Neural cell (in vitro differentiated cells): ENCODE measurements at regions not wholly inside any gene's neighbourhood (a gene's known extent, or its start where the extent isn't known, plus 50 kb on each side); places are given as distances from the start of the nearest gene placed in this dataset.

ENCODE experiments used
- H2AFZ ChIP-seq: fragments of 200-600, 300-800 bp; sonication (generic), shearing (Covaris generic); 2 replicates; pipeline ENCODE4 v1.6.0; 2014; ENCODE audit warnings: low read depth, mild to moderate bottlenecking, antibody characterized with exemption, low read length, moderate library complexity
- H3F3A ChIP-seq: fragments of 200-600 bp; shearing (Covaris generic); 2 replicates; pipeline ENCODE4 v1.6.1; 2016; ENCODE audit warnings: mild to moderate bottlenecking, moderate library complexity, mixed read lengths, antibody characterized with exemption, low read length; ENCODE audit not compliant: insufficient read depth, poor library complexity, severe bottlenecking
- H3K27ac ChIP-seq: fragments of 200-600, 300-800 bp; sonication (generic), shearing (Covaris generic); 2 replicates; pipeline ENCODE4 v1.5.1; 2014; ENCODE audit warnings: mild to moderate bottlenecking, low read length, moderate library complexity
- H3K27me3 ChIP-seq: fragments of 300-800, 200-600 bp; sonication (generic), shearing (Covaris generic); 2 replicates; pipeline ENCODE4 v1.6.0; 2014; ENCODE audit warnings: mild to moderate bottlenecking, low read depth, low read length, moderate library complexity; ENCODE audit not compliant: insufficient read depth
- H3K36me3 ChIP-seq: fragments of 300-800, 200-600 bp; sonication (generic), shearing (Covaris generic); 2 replicates; pipeline ENCODE4 v1.5.1; 2014; ENCODE audit warnings: mild to moderate bottlenecking, antibody characterized with exemption, low read length, moderate library complexity; ENCODE audit not compliant: insufficient read depth
- H3K4me2 ChIP-seq: fragments of 300-800, 200-600 bp; sonication (generic), shearing (Covaris generic); 2 replicates; pipeline ENCODE4 v1.6.0; 2014; ENCODE audit warnings: mild to moderate bottlenecking, low read length
- H3K4me3 ChIP-seq: fragments of 300-800, 200-600 bp; sonication (generic), shearing (Covaris generic); 2 replicates; pipeline ENCODE4 v1.5.1; 2014; ENCODE audit warnings: mild to moderate bottlenecking, low read length, moderate library complexity
- H3K79me2 ChIP-seq: fragments of 200-600 bp; shearing (Covaris generic); replicated peaks from 2 replicates; pipeline ENCODE4 v1.6.0; 2014; ENCODE audit warnings: mild to moderate bottlenecking, low read length, moderate library complexity; ENCODE audit not compliant: insufficient read depth
- H3K9ac ChIP-seq: fragments of 300-800, 200-600 bp; sonication (generic), shearing (Covaris generic); 2 replicates; pipeline ENCODE4 v1.6.1; 2016; ENCODE audit warnings: mild to moderate bottlenecking, low read length, mixed read lengths
- H3K9me2 ChIP-seq: fragments of 200-600 bp; shearing (Covaris generic); 2 replicates; pipeline ENCODE4 v1.6.1; 2016; ENCODE audit warnings: mild to moderate bottlenecking, low read length, mixed read lengths; ENCODE audit not compliant: insufficient read depth
- H3K9me3 ChIP-seq: fragments of 200-600, 300-800 bp; sonication (generic), shearing (Covaris generic); 2 replicates; pipeline ENCODE4 v1.6.1; 2016; ENCODE audit warnings: mild to moderate bottlenecking, mixed run types, low read length, moderate library complexity, mixed read lengths
- H4K20me1 ChIP-seq: fragments of 200-600 bp; shearing (Covaris generic); 2 replicates; pipeline ENCODE4 v1.6.1; 2016; ENCODE audit warnings: mild to moderate bottlenecking, mixed run types; ENCODE audit not compliant: insufficient read depth
- CTCF ChIP-seq: fragments of 450-650 bp; IDR thresholded peaks from 2 replicates; pipeline ENCODE4 v1.5.1; 2014; ENCODE audit warnings: antibody characterized with exemption, mild to moderate bottlenecking, moderate library complexity; ENCODE audit not compliant: poor library complexity, severe bottlenecking
- EP300 ChIP-seq: fragments of 450-650 bp; conservative IDR thresholded peaks from 2 replicates; pipeline ENCODE4 v1.6.1; 2014; ENCODE audit warnings: antibody characterized with exemption, mild to moderate bottlenecking, moderate library complexity; ENCODE audit not compliant: poor library complexity, severe bottlenecking
- EZH2 ChIP-seq: fragments of 200-600, 300-800 bp; shearing (Covaris generic), sonication (generic); IDR thresholded peaks from 2 replicates; pipeline ENCODE4 v1.6.1; 2014; ENCODE audit warnings: antibody characterized with exemption, low read length, borderline replicate concordance, mild to moderate bottlenecking; ENCODE audit not compliant: insufficient read depth, poor library complexity, severe bottlenecking
- MXI1 ChIP-seq: fragments of 450-650 bp; conservative IDR thresholded peaks from 2 replicates; pipeline ENCODE4 v1.6.1; 2014; ENCODE audit warnings: antibody characterized with exemption, mild to moderate bottlenecking; ENCODE audit not compliant: poor library complexity, severe bottlenecking
- POLR2AphosphoS5 ChIP-seq: IDR thresholded peaks from 2 replicates; pipeline ENCODE4 v1.6.1; 2012
- RAD21 ChIP-seq: fragments of 450-650 bp; conservative IDR thresholded peaks from 2 replicates; pipeline ENCODE4 v1.6.1; 2014; ENCODE audit warnings: antibody characterized with exemption, mild to moderate bottlenecking, moderate library complexity
- REST ChIP-seq: IDR thresholded peaks from 2 replicates; pipeline ENCODE4 v1.6.1; 2012; ENCODE audit warnings: borderline replicate concordance
- SMC3 ChIP-seq: fragments of 450-650 bp; conservative IDR thresholded peaks from 2 replicates; pipeline ENCODE4 v1.6.1; 2014; ENCODE audit warnings: antibody characterized with exemption, mild to moderate bottlenecking, moderate library complexity; ENCODE audit not compliant: poor library complexity
- TAF1 ChIP-seq: IDR thresholded peaks from 2 replicates; pipeline ENCODE4 v1.6.1; 2012; ENCODE audit warnings: low read depth

- H3K4me3 ChIP-seq, result peak overlapping the region; percentile 72
- H3K27me3 ChIP-seq, result peaks cover 45% of the 10 kb centered on the region
- peak overlapping the region; percentile 63 for H3K4me2 ChIP-seq
- no peaks in the 10 kb centered on the region for H3K9me3 ChIP-seq
- no peaks in the 10 kb centered on the region for H3K9me2 ChIP-seq
- no peak for TF ChIP-seq RAD21
- peak; percentile 39 for TF ChIP-seq POLR2AphosphoS5
- no peaks in the 10 kb centered on the region for H4K20me1 ChIP-seq
- H3K79me2 ChIP-seq, result no peaks in the 10 kb centered on the region
- H3K36me3 ChIP-seq, result no peaks in the 10 kb centered on the region
- no peaks in the 10 kb centered on the region for H3F3A ChIP-seq
- peak overlapping the region; percentile 55 for H3K9ac ChIP-seq
- H2AFZ ChIP-seq, result peak overlapping the region; percentile 21
- no peak overlapping the region for H3K27ac ChIP-seq
Observed at GRCh38 chr1:181317261-181317930, 165.9 kb upstream of the CACNA1E start.

GRCh38 chr1:181318022-181318857 lies 165.1 kb upstream of the CACNA1E start:
- Histone ChIP-seq H3K4me2 (peak overlapping the region; percentile 63), H3K27me3 (peaks cover 45% of the 10 kb centered on the region)
- TF ChIP-seq MXI1, result peak; percentile 45
- peak; percentile 43 for TF ChIP-seq EZH2
- TF ChIP-seq RAD21, result no peak
- TF ChIP-seq CTCF, result peak; percentile 47
- no peak for TF ChIP-seq REST
- peak; percentile 47 for TF ChIP-seq POLR2AphosphoS5

GRCh38 chr1:181318858-181319235 lies 164.5 kb upstream of the CACNA1E start:
- Histone ChIP-seq H3K79me2 (no peaks in the 10 kb centered on the region), H3K27ac (no peak overlapping the region), H3K9me2 (no peaks in the 10 kb centered on the region), H3K27me3 (peaks cover 45% of the 10 kb centered on the region), H2AFZ (no peak overlapping the region), H3K36me3 (no peaks in the 10 kb centered on the region), H3K9me3 (no peaks in the 10 kb centered on the region), H3K9ac (peak overlapping the region; percentile 55), H3K4me3 (peak overlapping the region; percentile 72), H3F3A (no peaks in the 10 kb centered on the region), H4K20me1 (no peaks in the 10 kb centered on the region), H3K4me2 (no peak overlapping the region)
- no peak for TF ChIP-seq CTCF
- no peak for TF ChIP-seq POLR2AphosphoS5
- TF ChIP-seq MXI1, result no peak
- no peak for TF ChIP-seq TAF1
- TF ChIP-seq EZH2, result no peak
- TF ChIP-seq RAD21, result no peak
- TF ChIP-seq SMC3, result no peak
- TF ChIP-seq EP300, result no peak

More at GRCh38 chr1:181318022-181318857, 165.1 kb upstream of the CACNA1E start:
- H3K36me3 ChIP-seq, result no peaks in the 10 kb centered on the region
- no peaks in the 10 kb centered on the region for H3F3A ChIP-seq
- no peaks in the 10 kb centered on the region for H4K20me1 ChIP-seq
- peak overlapping the region; percentile 21 for H2AFZ ChIP-seq
- H3K27ac ChIP-seq, result no peak overlapping the region
- H3K4me3 ChIP-seq, result peak overlapping the region; percentile 72
- no peaks in the 10 kb centered on the region for H3K9me2 ChIP-seq
- H3K79me2 ChIP-seq, result no peaks in the 10 kb centered on the region
- H3K9me3 ChIP-seq, result no peaks in the 10 kb centered on the region
- peak overlapping the region; percentile 55 for H3K9ac ChIP-seq
